Stimulated activated CD4-positive, alpha-beta T cell treated with anti-CD3 and anti-CD28 coated beads, Interleukin-4, amount 100 ng/mL, for 48 hours (primary cell): ENCODE measurements at regions not wholly inside any gene's neighbourhood (a gene's known extent, or its start where the extent isn't known, plus 50 kb on each side); places are given as distances from the start of the nearest gene placed in this dataset.
"Not testable (repeated sequence)": the region's sequence is repeated elsewhere in the genome, so short reads cannot be mapped to it uniquely, and the experiment has no call there.

Experiments
- DNase-seq, 2 donors: peaks; one replicate each; pipeline ENCODE4 v3.0.0-alpha.2; 2020; ENCODE audit warnings: low read depth in 2 of 2

- no peak for DNase-seq
Observed at GRCh38 chr11:86147004-86147403, 78.1 kb upstream of the PICALM start.

DNA sequence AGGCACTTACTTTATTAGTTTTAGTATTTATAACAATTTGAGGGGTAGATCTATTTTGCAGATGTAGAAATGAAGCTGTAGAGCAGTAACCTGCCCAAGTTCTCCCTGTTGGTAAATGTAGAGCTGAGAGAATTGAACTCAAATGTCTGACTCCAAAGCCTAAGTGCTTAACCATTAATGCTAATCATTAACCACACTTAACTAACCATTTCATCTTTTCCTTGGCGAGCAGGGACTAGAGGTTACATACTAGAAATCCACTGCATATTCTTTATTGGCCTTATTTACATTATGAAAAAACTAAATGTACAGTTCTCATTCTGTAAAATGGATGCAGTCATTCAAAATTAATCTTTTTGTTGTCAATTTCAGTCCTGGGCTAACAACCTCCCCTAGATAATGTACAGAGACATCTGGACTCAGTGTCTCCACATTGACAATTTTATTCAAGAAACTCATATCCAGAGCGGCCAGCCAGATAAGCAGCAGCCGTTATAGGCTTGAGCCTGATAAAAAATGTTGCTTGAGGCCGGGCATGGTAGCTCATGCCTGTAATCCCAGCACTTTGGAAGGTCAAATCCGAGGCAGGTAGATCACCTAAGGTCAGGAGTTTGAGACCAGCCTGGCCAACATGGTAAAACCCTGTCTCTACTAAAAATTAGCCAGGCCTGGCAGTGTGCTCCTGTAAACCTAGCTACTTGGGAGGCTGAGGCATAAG is 76.7 kb upstream of the PICALM start:
- no peak for DNase-seq

DNA sequence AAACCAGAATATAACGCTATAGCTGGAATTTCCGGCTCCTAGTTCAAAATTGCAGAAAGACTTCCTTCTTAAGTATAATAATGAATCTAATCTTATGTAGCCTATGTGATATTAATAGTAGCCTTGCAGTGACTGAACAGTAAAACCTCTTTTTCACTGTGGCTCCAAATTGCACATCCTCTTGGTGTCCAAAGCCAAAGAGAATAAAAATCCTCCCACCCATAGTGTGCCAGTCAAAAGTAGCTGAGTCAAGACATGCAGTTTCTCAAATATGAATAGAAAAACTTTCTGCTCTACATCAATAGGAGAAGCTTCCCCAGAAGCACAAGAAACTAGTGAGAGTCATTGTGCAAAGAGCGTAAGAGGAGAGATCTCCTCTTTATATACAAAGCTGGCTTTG is 76.0 kb upstream of the PICALM start:
- DNase-seq, result no peak

- DNase-seq, result not testable (repeated sequence)
Observed at GRCh38 chr11:86144087-86144486, 75.2 kb upstream of the PICALM start.

GRCh38 chr11:86143087-86144030 is 74.5 kb upstream of the PICALM start:
- no peak for DNase-seq

- DNase-seq, result no peak
Observed at GRCh38 chr11:86142170-86142569, 73.3 kb upstream of the PICALM start.

GRCh38 chr11:86141727-86142126 is 72.8 kb upstream of the PICALM start:
- DNase-seq, result no peak

DNA sequence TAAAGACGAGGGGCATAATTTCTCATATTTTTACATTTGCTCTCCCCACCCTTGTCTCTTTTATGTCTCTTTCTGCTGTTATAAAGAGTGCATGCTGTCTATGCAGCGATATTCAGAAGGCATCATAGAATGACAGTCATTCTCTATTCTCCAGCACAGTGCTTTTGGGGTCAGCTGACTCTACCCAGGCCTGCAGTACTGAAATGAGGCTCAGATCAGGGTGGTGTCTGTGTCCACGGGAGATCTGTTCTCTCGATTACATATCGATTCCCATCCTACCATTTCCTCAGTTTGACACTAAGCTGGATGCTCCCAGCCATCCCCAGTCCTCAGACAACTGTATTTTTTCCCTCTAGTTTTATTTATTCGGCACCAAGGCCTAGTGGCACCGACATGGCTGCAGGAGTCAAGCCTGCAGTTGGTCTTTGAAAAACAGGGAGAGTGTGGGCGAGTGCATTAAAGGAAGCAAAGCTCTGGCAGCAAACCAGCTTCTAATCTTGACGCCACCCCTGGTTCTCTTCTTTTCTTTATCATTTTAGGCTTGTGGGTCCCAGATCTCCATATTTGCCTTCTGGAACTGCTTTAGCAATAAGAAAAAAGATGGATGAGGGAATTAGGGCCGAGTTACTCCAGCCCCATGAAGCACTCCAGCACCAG is 71.6 kb upstream of the PICALM start:
- DNase-seq, result no peak

DNA sequence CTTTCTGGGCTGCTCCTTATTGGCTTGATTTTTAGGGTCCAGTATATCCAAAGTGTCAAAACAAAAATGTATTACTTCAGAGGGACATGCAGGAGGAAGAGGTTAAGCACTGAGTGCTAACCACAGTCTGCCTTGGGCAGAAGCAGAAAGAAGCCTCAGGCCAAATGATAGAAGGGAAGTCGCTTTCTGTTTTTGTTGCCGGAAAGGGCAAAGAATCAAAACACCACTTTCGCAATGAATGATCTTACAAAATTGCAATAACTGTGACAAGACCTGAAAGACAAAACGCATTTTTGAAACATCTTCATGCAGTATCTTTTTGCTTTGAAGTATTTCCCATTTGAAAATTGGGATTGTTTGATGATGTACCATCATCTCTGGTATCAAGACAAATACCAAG is 70.1 kb upstream of the PICALM start:
- DNase-seq, result no peak

DNA sequence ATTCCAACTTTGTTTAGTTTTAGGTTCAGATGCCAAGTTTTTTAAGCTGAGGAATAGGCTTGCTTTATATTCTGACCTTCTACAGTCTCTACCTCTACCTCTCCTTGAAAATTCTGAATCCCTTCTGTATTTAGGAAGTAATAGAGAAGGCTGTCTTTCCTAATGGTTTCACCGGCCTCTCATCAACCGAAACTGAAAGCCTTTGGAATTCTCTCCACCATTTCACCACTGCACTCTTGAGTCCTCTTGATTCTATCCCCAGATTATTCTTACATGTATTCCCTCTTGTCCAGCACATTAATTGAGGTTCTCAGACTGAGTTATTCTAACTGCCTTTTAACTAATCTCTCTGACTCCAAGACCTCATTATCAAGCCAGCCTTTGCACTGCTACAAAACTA is 67.7 kb upstream of the PICALM start:
- no peak for DNase-seq

GRCh38 chr11:86135319-86135714 is 66.4 kb upstream of the PICALM start:
- no peak for DNase-seq

- DNase-seq, result no peak
Observed at GRCh38 chr11:86134580-86135318, 65.9 kb upstream of the PICALM start.

DNA sequence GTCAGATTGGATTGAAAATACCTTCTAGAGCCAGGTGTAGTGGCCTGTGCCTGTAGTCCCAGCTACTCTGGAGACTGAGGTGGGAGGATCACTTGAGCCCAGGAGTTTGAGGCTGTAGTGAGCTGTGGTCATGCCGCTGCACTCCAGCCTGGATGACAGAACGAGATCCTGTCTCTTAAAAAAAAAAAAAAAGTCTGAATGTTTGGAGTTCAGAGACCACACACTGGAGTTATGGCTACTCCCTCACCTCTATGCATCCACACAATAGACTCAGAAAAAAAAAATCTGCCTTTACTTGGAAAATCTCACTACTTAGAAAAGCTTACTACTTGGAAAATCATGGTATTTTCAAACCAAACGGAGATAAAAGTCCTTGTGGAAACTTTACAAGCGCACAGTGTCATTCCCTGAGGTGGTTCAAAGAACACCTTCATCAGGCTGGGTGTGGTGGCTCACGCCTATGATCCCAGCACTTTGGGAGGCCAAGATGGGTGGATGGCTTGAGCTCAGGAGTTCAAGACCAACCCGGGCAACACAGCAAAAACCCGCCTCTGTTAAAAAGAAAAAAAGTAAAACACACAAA is 63.9 kb upstream of the PICALM start:
- DNase-seq, result no peak

- DNase-seq, result no peak
Observed at GRCh38 chr11:86129740-86130540, 61.1 kb upstream of the PICALM start.

- DNase-seq, result no peak
Observed at GRCh38 chr11:86128914-86129313, 60.0 kb upstream of the PICALM start.

- DNase-seq, result no peak
Observed at GRCh38 chr11:86126862-86127261, 58.0 kb upstream of the PICALM start.

DNA sequence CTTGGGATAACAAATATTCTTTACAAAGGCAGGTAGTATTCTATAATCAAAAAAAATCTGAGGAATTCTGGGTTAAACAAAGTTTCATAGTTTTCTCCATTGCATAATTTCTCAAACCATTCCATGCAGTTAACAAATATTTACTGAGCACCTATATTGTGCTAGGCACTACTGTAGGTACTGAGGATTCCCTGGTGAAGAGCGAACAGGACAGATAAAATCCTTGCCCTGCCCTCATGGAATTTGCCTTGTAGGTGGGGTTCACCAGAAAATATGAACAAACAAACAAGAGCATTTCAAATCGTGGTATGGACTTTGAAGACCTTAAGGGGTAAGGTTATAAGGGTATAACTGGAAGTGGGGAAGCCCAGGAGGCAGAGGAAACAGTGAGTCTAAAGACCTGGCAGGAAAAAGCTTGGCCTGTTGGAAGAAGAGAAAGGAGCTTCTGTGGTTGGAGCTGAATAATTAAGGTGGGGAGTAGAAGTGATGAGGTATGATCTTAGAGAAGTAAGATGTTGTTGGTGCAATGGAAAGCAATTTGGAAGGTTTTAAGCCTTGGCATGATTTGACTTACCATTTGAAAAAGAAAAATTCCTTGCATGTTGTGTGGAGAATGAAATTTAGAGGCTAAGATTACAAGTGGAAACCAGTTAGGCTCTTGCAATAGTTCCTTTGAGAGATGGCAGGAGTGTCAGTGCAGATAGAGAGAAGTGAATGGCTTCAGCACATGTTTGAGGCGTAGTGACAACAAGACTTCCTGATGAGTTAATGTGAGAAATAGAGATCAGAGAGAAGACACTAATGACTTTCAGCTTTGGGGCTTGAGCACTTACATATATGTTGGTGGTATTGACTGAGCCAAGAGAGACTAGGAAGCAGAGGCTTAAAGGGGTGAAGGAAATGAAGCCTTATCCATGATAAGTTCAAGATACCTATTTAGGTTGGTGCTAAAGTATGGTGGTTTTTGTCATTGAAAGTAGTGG is 55.7 kb upstream of the PICALM start:
- no peak for DNase-seq

DNA sequence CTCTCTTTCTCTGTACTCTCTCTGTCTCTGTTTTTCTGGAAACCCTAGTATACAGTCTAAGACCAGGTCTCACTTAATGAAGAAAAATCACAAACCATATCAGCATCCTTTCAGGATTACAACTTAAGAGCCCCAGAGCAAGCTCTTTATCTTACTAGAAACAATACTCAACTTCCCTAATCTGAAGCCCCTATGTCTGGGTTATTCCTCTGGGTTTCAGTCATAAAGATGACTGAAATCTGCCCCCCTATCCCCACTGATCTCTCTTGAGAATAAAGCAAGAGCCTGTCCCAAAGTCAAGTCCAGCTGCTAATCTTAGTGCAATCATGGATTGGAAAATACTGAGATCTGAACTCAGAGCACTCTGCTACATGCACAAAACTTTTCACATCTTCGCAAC is 53.9 kb upstream of the PICALM start:
- DNase-seq, result no peak

GRCh38 chr11:86120807-86121206 is 51.9 kb upstream of the PICALM start:
- no peak for DNase-seq
